GM12878 (cell line): ENCODE measurements at regions not wholly inside any gene's neighbourhood (a gene's known extent, or its start where the extent isn't known, plus 50 kb on each side); places are given as distances from the start of the nearest gene placed in this dataset.

ENCODE experiments used
- CTCF ChIP-seq, 3 experiments: IDR thresholded peaks in 2 of 3; conservative IDR thresholded peaks in 1 of 3; 2 replicates each; pipeline ENCODE4 v1.5.1; 2011; ENCODE audit warnings: low read depth in 3 of 3, low read length in 3 of 3, mild to moderate bottlenecking in 3 of 3, control low read depth in 2 of 3, moderate library complexity in 2 of 3, inconsistent platforms in 1 of 3, mixed read lengths in 1 of 3; ENCODE audit not compliant: control insufficient read depth in 2 of 3, insufficient read depth in 1 of 3; ENCODE audit errors: extremely low read depth in 1 of 3
- FOS ChIP-seq: IDR thresholded peaks from 3 replicates; pipeline ENCODE4 v1.6.1; 2011; ENCODE audit warnings: borderline replicate concordance; ENCODE audit not compliant: insufficient read length; ENCODE audit errors: extremely low read depth
- RCOR1 ChIP-seq: conservative IDR thresholded peaks from 2 replicates; pipeline ENCODE4 v1.6.1; 2012; ENCODE audit warnings: low read depth, low read length, improper control_type of control experiment

GRCh38 chr2:8344144-8345097, 337.4 kb upstream of the ID2 start:
- no peak for TF ChIP-seq CTCF (IDR thresholded peaks at IDR 0.05 in 2 of 3, conservative IDR thresholded peaks at IDR 0.05 in 1 of 3; ENCODE audit: control insufficient read depth in 2 of 3, extremely low read depth in 1 of 3, insufficient read depth in 1 of 3, low read depth in 3 of 3, low read length in 3 of 3)
- TF ChIP-seq FOS, result no peak
- no peak for TF ChIP-seq RCOR1
